WERI-Rb-1 (cell line): ENCODE measurements at regions not wholly inside any gene's neighbourhood (a gene's known extent, or its start where the extent isn't known, plus 50 kb on each side); places are given as distances from the start of the nearest gene placed in this dataset.

Experiments used
- DNase-seq: peaks from one replicate; pipeline ENCODE4 v3.0.0-alpha.2; 2020
- H3K27ac ChIP-seq: fragments of 250-450 bp; sonication (Bioruptor Pico); 2 replicates; pipeline ENCODE4 v1.5.1; 2020; ENCODE audit warnings: mild to moderate bottlenecking, moderate library complexity
- H3K27me3 ChIP-seq: fragments of 250-450 bp; sonication (Bioruptor Pico); 2 replicates; pipeline ENCODE4 v1.5.1; 2021; ENCODE audit warnings: mild to moderate bottlenecking, low read depth, moderate library complexity; ENCODE audit not compliant: insufficient read depth, severe bottlenecking
- H3K36me3 ChIP-seq: fragments of 250-450 bp; sonication (Bioruptor Pico); 2 replicates; pipeline ENCODE4 v1.5.1; 2020; ENCODE audit warnings: mild to moderate bottlenecking, moderate library complexity
- H3K4me3 ChIP-seq: 2 replicates; pipeline ENCODE4 v1.5.1; 2011; ENCODE audit warnings: low read depth, mild to moderate bottlenecking, control low read depth, low read length
- H3K9me3 ChIP-seq: fragments of 250-450 bp; sonication (Bioruptor Pico); 2 replicates; pipeline ENCODE4 v1.5.1; 2021; ENCODE audit warnings: mild to moderate bottlenecking, moderate library complexity; ENCODE audit not compliant: severe bottlenecking
- CTCF ChIP-seq: IDR thresholded peaks from 2 replicates; pipeline ENCODE4 v1.5.1; 2011; ENCODE audit warnings: low read depth, mild to moderate bottlenecking, control low read depth, inconsistent platforms, low read length

GRCh38 chr16:49940464-49941224, 84.4 kb upstream of the CNEP1R1 start:
- Histone ChIP-seq H3K9me3 (no peaks in the 10 kb centered on the region), H3K4me3 (no peak overlapping the region), H3K27me3 (no peaks in the 10 kb centered on the region), H3K27ac (no peak overlapping the region), H3K36me3 (no peaks in the 10 kb centered on the region)
- no peak for TF ChIP-seq CTCF
- no peak for DNase-seq

GRCh38 chr16:49944221-49944620, 80.8 kb upstream of the CNEP1R1 start:
- no peaks in the 10 kb centered on the region for H3K27me3 ChIP-seq
- H3K4me3 ChIP-seq, result no peak overlapping the region
- no peak overlapping the region for H3K27ac ChIP-seq
- DNase-seq, result no peak
- no peak for TF ChIP-seq CTCF
- H3K36me3 ChIP-seq, result no peaks in the 10 kb centered on the region
- no peaks in the 10 kb centered on the region for H3K9me3 ChIP-seq

- no peaks in the 10 kb centered on the region for H3K9me3 ChIP-seq
- no peak for TF ChIP-seq CTCF
These were observed 76.9 kb upstream of the CNEP1R1 start for GRCh38 chr16:49947907-49948678.

GRCh38 chr16:49951574-49952195, 73.3 kb upstream of the CNEP1R1 start:
- DNase-seq, result peak; percentile 30
- H3K4me3 ChIP-seq, result no peak overlapping the region

More at GRCh38 chr16:49947907-49948678, 76.9 kb upstream of the CNEP1R1 start:
- Histone ChIP-seq H3K27me3 (no peaks in the 10 kb centered on the region), H3K4me3 (no peak overlapping the region), H3K27ac (no peak overlapping the region), H3K36me3 (no peaks in the 10 kb centered on the region)
- DNase-seq, result no peak

GRCh38 chr16:49952386-49952785, 72.6 kb upstream of the CNEP1R1 start:
- H3K27ac ChIP-seq, result no peak overlapping the region
- no peaks in the 10 kb centered on the region for H3K9me3 ChIP-seq
- no peaks in the 10 kb centered on the region for H3K27me3 ChIP-seq
- no peak overlapping the region for H3K4me3 ChIP-seq
- TF ChIP-seq CTCF, result no peak
- DNase-seq, result no peak
- H3K36me3 ChIP-seq, result no peaks in the 10 kb centered on the region

More at GRCh38 chr16:49951574-49952195, 73.3 kb upstream of the CNEP1R1 start:
- Histone ChIP-seq H3K27me3 (no peaks in the 10 kb centered on the region), H3K9me3 (no peaks in the 10 kb centered on the region), H3K27ac (no peak overlapping the region), H3K36me3 (no peaks in the 10 kb centered on the region)
- TF ChIP-seq CTCF, result peak; percentile 43; the same call in 1 of the 2 replicates
